GM23248 (cell line): ENCODE measurements at regions not wholly inside any gene's neighbourhood (a gene's known extent, or its start where the extent isn't known, plus 50 kb on each side); places are given as distances from the start of the nearest gene placed in this dataset.

Source experiments
- DNase-seq: peaks from one replicate; pipeline ENCODE4 v3.0.0-alpha.2; 2015
- H2AFZ ChIP-seq: fragments of 200-600 bp; sonication (generic); 2 replicates; pipeline ENCODE4 v1.6.1; 2016; ENCODE audit warnings: antibody characterized with exemption
- H3F3A ChIP-seq: fragments of 200-600 bp; sonication (generic); 2 replicates; pipeline ENCODE4 v1.6.1; 2016; ENCODE audit warnings: mild to moderate bottlenecking, antibody characterized with exemption, mixed run types; ENCODE audit not compliant: insufficient read depth
- H3K27ac ChIP-seq: fragments of 200-600 bp; sonication (generic); 2 replicates; pipeline ENCODE4 v1.5.1; 2016; ENCODE audit warnings: mild to moderate bottlenecking
- H3K27me3 ChIP-seq: fragments of 200-600 bp; sonication (generic); replicated peaks from 2 replicates; pipeline ENCODE4 v1.6.1; 2016; ENCODE audit warnings: mild to moderate bottlenecking; ENCODE audit not compliant: insufficient read depth
- H3K36me3 ChIP-seq: fragments of 200-600 bp; sonication (generic); 2 replicates; pipeline ENCODE4 v1.6.1; 2016; ENCODE audit warnings: low read depth, mild to moderate bottlenecking
- H3K4me1 ChIP-seq: fragments of 200-600 bp; sonication (generic); 2 replicates; pipeline ENCODE4 v1.6.1; 2016; ENCODE audit warnings: mild to moderate bottlenecking; ENCODE audit not compliant: insufficient read depth
- H3K4me2 ChIP-seq: fragments of 200-600 bp; sonication (generic); one replicate; pipeline ENCODE4 v1.6.1; 2016; ENCODE audit warnings: mild to moderate bottlenecking; ENCODE audit not compliant: unreplicated experiment
- H3K4me3 ChIP-seq: fragments of 200-600 bp; sonication (generic); 2 replicates; pipeline ENCODE4 v1.5.1; 2016; ENCODE audit warnings: mild to moderate bottlenecking
- H3K79me2 ChIP-seq: fragments of 200-600 bp; sonication (generic); 2 replicates; pipeline ENCODE4 v1.6.1; 2016; ENCODE audit warnings: mild to moderate bottlenecking; ENCODE audit not compliant: insufficient read depth
- H3K9ac ChIP-seq: fragments of 200-600 bp; sonication (generic); 2 replicates; pipeline ENCODE4 v1.6.1; 2016; ENCODE audit warnings: mild to moderate bottlenecking
- H3K9me2 ChIP-seq: fragments of 200-600 bp; sonication (generic); 2 replicates; pipeline ENCODE4 v1.6.1; 2016; ENCODE audit warnings: mixed run types, mild to moderate bottlenecking, moderate library complexity; ENCODE audit not compliant: insufficient read depth
- H3K9me3 ChIP-seq: fragments of 200-600 bp; sonication (generic); one replicate; pipeline ENCODE4 v1.6.1; 2017; ENCODE audit warnings: low read depth
- H4K20me1 ChIP-seq: fragments of 200-600 bp; sonication (generic); 2 replicates; pipeline ENCODE4 v1.6.0; 2016; ENCODE audit not compliant: insufficient read depth
- EZH2 ChIP-seq: fragments of 200-600 bp; sonication (generic); IDR thresholded peaks from 2 replicates; pipeline ENCODE4 v1.6.1; 2018; ENCODE audit warnings: antibody characterized with exemption, mild to moderate bottlenecking; ENCODE audit not compliant: insufficient read depth, poor library complexity, severe bottlenecking
- EZH2phosphoT487 ChIP-seq: fragments of 200-600 bp; sonication (generic); IDR thresholded peaks from 2 replicates; pipeline ENCODE4 v1.6.1; 2018; ENCODE audit warnings: antibody characterized with exemption, moderate library complexity, mild to moderate bottlenecking, low read depth; ENCODE audit not compliant: insufficient read depth
- WGBS, 2 experiments: methylation state at CpG; one replicate each; pipeline ENCODE4 v1.1.6; 2015 to 2017; ENCODE audit warnings: low lambda C conversion rate in 2 of 2, low coverage in 1 of 2; ENCODE audit errors: missing lambda C conversion rate in 2 of 2; 5-methylcytosine and 5-hydroxymethylcytosine counted together
- in situ Hi-C: fragments of 300-500 bp; cut with MboI; formaldehyde crosslinking; loops from 2 replicates; pipeline ENCODE4 v1.15.0; 2020

- no peak overlapping the region for H3K4me2 ChIP-seq
- TF ChIP-seq EZH2 (no peak), EZH2phosphoT487 (no peak)
- no peak overlapping the region for H3K27ac ChIP-seq
Observed at GRCh38 chr15:70557521-70558258, 205.7 kb downstream of the UACA start.

GRCh38 chr15:70556779-70557178 is 206.6 kb downstream of the UACA start:
- in situ Hi-C loops = no loop called here
- Histone ChIP-seq H3K27me3 (peaks cover 54% of the 10 kb centered on the region), H3K27ac (no peak overlapping the region), H3K9me2 (no peaks in the 10 kb centered on the region), H3K4me3 (no peak overlapping the region), H4K20me1 (no peaks in the 10 kb centered on the region), H3K36me3 (no peaks in the 10 kb centered on the region), H3K9me3 (no peaks in the 10 kb centered on the region), H3F3A (no peaks in the 10 kb centered on the region), H3K79me2 (no peaks in the 10 kb centered on the region), H2AFZ (no peak overlapping the region), H3K9ac (no peak overlapping the region), H3K4me1 (peaks cover 6% of the 10 kb centered on the region), H3K4me2 (no peak overlapping the region)
- 46 to 48% methylated on average over 7 of the region's 7 CpGs for WGBS, 2 experiments
- no peak for DNase-seq
- TF ChIP-seq EZH2 = no peak
- TF ChIP-seq EZH2phosphoT487 = no peak

More at GRCh38 chr15:70557521-70558258, 205.7 kb downstream of the UACA start:
- H3K4me1 ChIP-seq = peaks cover 6% of the 10 kb centered on the region
- H3K79me2 ChIP-seq = no peaks in the 10 kb centered on the region
- no peak overlapping the region for H3K4me3 ChIP-seq
- in situ Hi-C loops = no loop called here
- H4K20me1 ChIP-seq = no peaks in the 10 kb centered on the region
- no peaks in the 10 kb centered on the region for H3K9me2 ChIP-seq
- H3F3A ChIP-seq = no peaks in the 10 kb centered on the region
- no peak overlapping the region for H3K9ac ChIP-seq
- WGBS, 2 experiments = 45 to 57% methylated on average over 3 of the region's 3 CpGs
- no peak for DNase-seq
- H3K9me3 ChIP-seq = no peaks in the 10 kb centered on the region
- no peak overlapping the region for H2AFZ ChIP-seq
- H3K27me3 ChIP-seq = peaks cover 51% of the 10 kb centered on the region
- no peaks in the 10 kb centered on the region for H3K36me3 ChIP-seq

DNA sequence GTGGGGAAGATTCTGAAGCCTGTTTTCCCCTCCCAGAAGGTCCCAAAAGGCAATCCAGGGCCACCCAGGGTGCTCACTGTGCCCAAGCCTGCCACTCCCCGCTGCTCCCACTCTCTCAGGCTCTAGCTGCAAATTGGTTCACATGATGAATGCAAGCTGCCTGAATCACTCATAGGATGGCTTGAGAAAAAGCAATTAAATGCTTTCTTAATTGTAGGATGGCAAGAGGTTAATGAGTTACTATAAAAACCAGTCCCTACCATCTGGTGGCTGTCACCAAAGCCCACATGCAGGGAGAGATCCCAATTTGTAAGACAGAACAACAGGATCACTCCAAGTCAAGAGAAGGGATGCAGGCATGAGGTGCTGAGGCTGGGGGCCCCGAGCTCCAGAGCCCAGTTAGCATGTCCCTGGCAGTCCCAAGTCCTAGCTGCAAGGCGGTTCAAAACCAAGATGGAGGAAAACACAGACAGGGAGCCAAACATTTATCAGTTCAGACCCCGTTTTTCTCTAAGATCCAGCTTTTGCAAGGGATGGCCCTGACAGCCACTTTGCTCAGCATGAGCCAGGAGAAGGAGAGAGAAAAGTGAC is 207.1 kb downstream of the UACA start:
- WGBS, 2 experiments = 76 to 83% methylated on average over 4 of the region's 4 CpGs

GRCh38 chr15:70555713-70556112 is 207.6 kb downstream of the UACA start:
- DNase-seq = no peak
- no peaks in the 10 kb centered on the region for H3K9me2 ChIP-seq
- no peaks in the 10 kb centered on the region for H3F3A ChIP-seq
- H4K20me1 ChIP-seq = no peaks in the 10 kb centered on the region
- H3K9ac ChIP-seq = no peak overlapping the region
- in situ Hi-C loops = no loop called here
- H3K9me3 ChIP-seq = no peaks in the 10 kb centered on the region
- peaks cover 65% of the 10 kb centered on the region for H3K27me3 ChIP-seq
- TF ChIP-seq EZH2 = no peak
- TF ChIP-seq EZH2phosphoT487 = no peak
- H3K27ac ChIP-seq = no peak overlapping the region
- no peaks in the 10 kb centered on the region for H3K36me3 ChIP-seq
- peaks cover 6% of the 10 kb centered on the region for H3K4me1 ChIP-seq
- no peak overlapping the region for H3K4me2 ChIP-seq
- no peaks in the 10 kb centered on the region for H3K79me2 ChIP-seq
- WGBS, 2 experiments = 85 to 89% methylated on average over 3 of the region's 3 CpGs
- H2AFZ ChIP-seq = no peak overlapping the region
- no peak overlapping the region for H3K4me3 ChIP-seq

More for the DNA sequence above, 207.1 kb downstream of the UACA start:
- no peak overlapping the region for H3K4me3 ChIP-seq
- no peaks in the 10 kb centered on the region for H4K20me1 ChIP-seq
- no peak overlapping the region for H3K27ac ChIP-seq
- in situ Hi-C loops = no loop called here
- H3K9me2 ChIP-seq = no peaks in the 10 kb centered on the region
- H3K79me2 ChIP-seq = no peaks in the 10 kb centered on the region
- no peak for DNase-seq
- no peaks in the 10 kb centered on the region for H3K36me3 ChIP-seq
- H3F3A ChIP-seq = no peaks in the 10 kb centered on the region
- TF ChIP-seq EZH2 = no peak
- TF ChIP-seq EZH2phosphoT487 = no peak
- H3K9me3 ChIP-seq = no peaks in the 10 kb centered on the region
- no peak overlapping the region for H3K9ac ChIP-seq
- H3K27me3 ChIP-seq = peaks cover 60% of the 10 kb centered on the region
- no peak overlapping the region for H3K4me2 ChIP-seq
- H2AFZ ChIP-seq = no peak overlapping the region
- peaks cover 6% of the 10 kb centered on the region for H3K4me1 ChIP-seq
